ENCODE measurements at regions not wholly inside any gene's neighbourhood (a gene's known extent, or its start where the extent isn't known, plus 50 kb on each side); places are given as distances from the start of the nearest gene placed in this dataset.

DNA sequence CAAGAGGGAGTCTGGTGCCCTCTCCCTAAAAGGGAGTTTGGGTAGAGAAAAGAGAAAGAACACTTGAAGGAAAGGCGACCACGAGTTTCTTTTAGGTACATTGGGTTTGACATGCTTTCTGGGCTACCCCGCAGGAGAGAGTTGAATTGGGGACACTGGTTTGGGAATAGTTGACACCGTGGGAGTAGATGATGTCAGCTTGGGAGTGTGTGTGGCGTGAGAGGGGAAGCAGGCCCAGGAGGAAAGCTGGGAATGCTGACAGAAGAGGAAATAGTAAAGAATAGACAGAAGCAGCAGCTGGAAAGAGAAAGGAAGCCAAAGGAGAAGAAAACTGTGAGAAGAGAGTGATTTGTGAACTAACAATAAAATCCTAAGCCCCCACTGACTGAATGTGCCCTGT, 442.9 kb downstream of the DYNC2H1 start (continued):
- TF ChIP-seq GABPB1 (CRISPR knock-in tag; IDR thresholded peaks at IDR 0.05) (no peak), FOXK1 (CRISPR knock-in tag; IDR thresholded peaks at IDR 0.05) (no peak), NR3C1 (CRISPR knock-in tag; conservative IDR thresholded peaks at IDR 0.05; ENCODE audit: low read depth) (no peak), ZNF416 (CRISPR knock-in tag; IDR thresholded peaks at IDR 0.05) (no peak), RELA (CRISPR knock-in tag; IDR thresholded peaks at IDR 0.05; ENCODE audit: borderline replicate concordance) (no peak), ZNF219 (CRISPR knock-in tag; IDR thresholded peaks at IDR 0.05; ENCODE audit: borderline replicate concordance) (no peak), TP53 (CRISPR knock-in tag; IDR thresholded peaks at IDR 0.05) (no peak), ZNF425 (CRISPR knock-in tag; conservative IDR thresholded peaks at IDR 0.05) (no peak), CDX4 (CRISPR knock-in tag; IDR thresholded peaks at IDR 0.05; ENCODE audit: borderline replicate concordance) (no peak), ESRRA (CRISPR knock-in tag; IDR thresholded peaks at IDR 0.05; ENCODE audit: borderline replicate concordance) (no peak)
- TF ChIP-seq, protein P1, sequence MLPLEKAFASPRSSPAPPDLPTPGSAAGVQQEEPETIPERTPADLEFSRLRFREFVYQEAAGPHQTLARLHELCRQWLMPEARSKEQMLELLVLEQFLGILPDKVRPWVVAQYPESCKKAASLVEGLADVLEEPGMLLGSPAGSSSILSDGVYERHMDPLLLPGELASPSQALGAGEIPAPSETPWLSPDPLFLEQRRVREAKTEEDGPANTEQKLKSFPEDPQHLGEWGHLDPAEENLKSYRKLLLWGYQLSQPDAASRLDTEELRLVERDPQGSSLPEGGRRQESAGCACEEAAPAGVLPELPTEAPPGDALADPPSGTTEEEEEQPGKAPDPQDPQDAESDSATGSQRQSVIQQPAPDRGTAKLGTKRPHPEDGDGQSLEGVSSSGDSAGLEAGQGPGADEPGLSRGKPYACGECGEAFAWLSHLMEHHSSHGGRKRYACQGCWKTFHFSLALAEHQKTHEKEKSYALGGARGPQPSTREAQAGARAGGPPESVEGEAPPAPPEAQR (CRISPR knock-in tag; IDR thresholded peaks at IDR 0.05), result no peak
- TF ChIP-seq, protein P2, sequence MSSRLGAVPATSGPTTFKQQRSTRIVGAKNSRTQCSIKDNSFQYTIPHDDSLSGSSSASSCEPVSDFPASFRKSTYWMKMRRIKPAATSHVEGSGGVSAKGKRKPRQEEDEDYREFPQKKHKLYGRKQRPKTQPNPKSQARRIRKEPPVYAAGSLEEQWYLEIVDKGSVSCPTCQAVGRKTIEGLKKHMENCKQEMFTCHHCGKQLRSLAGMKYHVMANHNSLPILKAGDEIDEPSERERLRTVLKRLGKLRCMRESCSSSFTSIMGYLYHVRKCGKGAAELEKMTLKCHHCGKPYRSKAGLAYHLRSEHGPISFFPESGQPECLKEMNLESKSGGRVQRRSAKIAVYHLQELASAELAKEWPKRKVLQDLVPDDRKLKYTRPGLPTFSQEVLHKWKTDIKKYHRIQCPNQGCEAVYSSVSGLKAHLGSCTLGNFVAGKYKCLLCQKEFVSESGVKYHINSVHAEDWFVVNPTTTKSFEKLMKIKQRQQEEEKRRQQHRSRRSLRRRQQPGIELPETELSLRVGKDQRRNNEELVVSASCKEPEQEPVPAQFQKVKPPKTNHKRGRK (CRISPR knock-in tag; IDR thresholded peaks at IDR 0.05; ENCODE audit: borderline replicate concordance), result no peak
- TF ChIP-seq, protein P3, sequence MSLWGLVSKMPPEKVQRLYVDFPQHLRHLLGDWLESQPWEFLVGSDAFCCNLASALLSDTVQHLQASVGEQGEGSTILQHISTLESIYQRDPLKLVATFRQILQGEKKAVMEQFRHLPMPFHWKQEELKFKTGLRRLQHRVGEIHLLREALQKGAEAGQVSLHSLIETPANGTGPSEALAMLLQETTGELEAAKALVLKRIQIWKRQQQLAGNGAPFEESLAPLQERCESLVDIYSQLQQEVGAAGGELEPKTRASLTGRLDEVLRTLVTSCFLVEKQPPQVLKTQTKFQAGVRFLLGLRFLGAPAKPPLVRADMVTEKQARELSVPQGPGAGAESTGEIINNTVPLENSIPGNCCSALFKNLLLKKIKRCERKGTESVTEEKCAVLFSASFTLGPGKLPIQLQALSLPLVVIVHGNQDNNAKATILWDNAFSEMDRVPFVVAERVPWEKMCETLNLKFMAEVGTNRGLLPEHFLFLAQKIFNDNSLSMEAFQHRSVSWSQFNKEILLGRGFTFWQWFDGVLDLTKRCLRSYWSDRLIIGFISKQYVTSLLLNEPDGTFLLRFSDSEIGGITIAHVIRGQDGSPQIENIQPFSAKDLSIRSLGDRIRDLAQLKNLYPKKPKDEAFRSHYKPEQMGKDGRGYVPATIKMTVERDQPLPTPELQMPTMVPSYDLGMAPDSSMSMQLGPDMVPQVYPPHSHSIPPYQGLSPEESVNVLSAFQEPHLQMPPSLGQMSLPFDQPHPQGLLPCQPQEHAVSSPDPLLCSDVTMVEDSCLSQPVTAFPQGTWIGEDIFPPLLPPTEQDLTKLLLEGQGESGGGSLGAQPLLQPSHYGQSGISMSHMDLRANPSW (CRISPR knock-in tag; conservative IDR thresholded peaks at IDR 0.05; ENCODE audit: low read depth), result no peak

DNA sequence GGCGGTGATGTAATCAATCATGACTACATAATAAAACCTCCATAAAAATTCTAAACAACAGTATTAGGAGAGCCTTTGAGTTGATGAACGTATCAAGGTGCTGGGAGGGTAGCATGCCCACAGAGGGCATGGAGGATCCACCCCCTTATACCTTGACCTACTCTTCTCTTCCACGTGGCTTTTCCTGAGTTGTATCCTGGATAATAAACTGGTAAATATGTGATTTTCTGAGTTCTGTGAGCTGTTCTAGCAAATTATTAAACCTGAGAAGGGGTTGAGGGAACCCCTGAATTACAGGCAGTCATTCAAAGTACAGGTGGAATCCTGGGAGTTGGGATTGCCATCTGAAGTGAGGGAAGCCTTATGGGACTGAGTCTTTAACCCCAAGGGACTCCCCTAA, 446.9 kb downstream of the DYNC2H1 start:
- Mint-ChIP-seq H3K9me3 (no peaks in the 10 kb centered on the region), H3K27ac (no peak overlapping the region), H3K4me1 (no peaks in the 10 kb centered on the region), H3K27me3 (ENCODE audit: low read depth) (no peaks in the 10 kb centered on the region), H3K36me3 (no peaks in the 10 kb centered on the region), H3K4me3 (no peak overlapping the region)
- ChIA-PET CTCF (interaction anchor here (0.6 kb wide), 1 partner anchor 19 kb away, joined by 3 read pairs; no protein-coding TSS in a partner anchor), POLR2A (no interaction called here)
- DNase-seq (ENCODE audit: low spot score) (no peak), ATAC-seq (no peak)
- TF ChIP-seq, protein P4, sequence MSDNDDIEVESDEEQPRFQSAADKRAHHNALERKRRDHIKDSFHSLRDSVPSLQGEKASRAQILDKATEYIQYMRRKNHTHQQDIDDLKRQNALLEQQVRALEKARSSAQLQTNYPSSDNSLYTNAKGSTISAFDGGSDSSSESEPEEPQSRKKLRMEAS (CRISPR knock-in tag; IDR thresholded peaks at IDR 0.05), result no peak
- TF ChIP-seq NFATC4 (CRISPR knock-in tag; IDR thresholded peaks at IDR 0.05) (no peak), ZNF232 (CRISPR knock-in tag; IDR thresholded peaks at IDR 0.05) (no peak), SP1 (CRISPR knock-in tag; conservative IDR thresholded peaks at IDR 0.05) (no peak), USF1 (CRISPR knock-in tag; IDR thresholded peaks at IDR 0.05) (no peak), MYBL2 (CRISPR knock-in tag; IDR thresholded peaks at IDR 0.05) (no peak), ZNF138 (CRISPR knock-in tag; conservative IDR thresholded peaks at IDR 0.05) (no peak), RORB (CRISPR knock-in tag; IDR thresholded peaks at IDR 0.05) (no peak), NR3C1 (CRISPR knock-in tag; conservative IDR thresholded peaks at IDR 0.05; ENCODE audit: low read depth) (no peak)
- TF ChIP-seq, protein P5, sequence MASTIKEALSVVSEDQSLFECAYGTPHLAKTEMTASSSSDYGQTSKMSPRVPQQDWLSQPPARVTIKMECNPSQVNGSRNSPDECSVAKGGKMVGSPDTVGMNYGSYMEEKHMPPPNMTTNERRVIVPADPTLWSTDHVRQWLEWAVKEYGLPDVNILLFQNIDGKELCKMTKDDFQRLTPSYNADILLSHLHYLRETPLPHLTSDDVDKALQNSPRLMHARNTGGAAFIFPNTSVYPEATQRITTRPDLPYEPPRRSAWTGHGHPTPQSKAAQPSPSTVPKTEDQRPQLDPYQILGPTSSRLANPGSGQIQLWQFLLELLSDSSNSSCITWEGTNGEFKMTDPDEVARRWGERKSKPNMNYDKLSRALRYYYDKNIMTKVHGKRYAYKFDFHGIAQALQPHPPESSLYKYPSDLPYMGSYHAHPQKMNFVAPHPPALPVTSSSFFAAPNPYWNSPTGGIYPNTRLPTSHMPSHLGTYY (CRISPR knock-in tag; IDR thresholded peaks at IDR 0.05), result no peak
